ENCODE measurements at regions not wholly inside any gene's neighbourhood (a gene's known extent, or its start where the extent isn't known, plus 50 kb on each side); places are given as distances from the start of the nearest gene placed in this dataset.

GRCh38 chr6:114740547-114740946 lies 397.7 kb upstream of the HS3ST5 start (continued):
- TF ChIP-seq, protein P1, sequence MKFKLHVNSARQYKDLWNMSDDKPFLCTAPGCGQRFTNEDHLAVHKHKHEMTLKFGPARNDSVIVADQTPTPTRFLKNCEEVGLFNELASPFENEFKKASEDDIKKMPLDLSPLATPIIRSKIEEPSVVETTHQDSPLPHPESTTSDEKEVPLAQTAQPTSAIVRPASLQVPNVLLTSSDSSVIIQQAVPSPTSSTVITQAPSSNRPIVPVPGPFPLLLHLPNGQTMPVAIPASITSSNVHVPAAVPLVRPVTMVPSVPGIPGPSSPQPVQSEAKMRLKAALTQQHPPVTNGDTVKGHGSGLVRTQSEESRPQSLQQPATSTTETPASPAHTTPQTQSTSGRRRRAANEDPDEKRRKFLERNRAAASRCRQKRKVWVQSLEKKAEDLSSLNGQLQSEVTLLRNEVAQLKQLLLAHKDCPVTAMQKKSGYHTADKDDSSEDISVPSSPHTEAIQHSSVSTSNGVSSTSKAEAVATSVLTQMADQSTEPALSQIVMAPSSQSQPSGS (IDR thresholded peaks at IDR 0.05; ENCODE audit: low read length) = no peak
- TF ChIP-seq EP300 (IDR thresholded peaks at IDR 0.05; ENCODE audit: borderline replicate concordance in 1 of 2, low read depth in 2 of 2, low read length in 2 of 2) (no peak), TCF12 (IDR thresholded peaks at IDR 0.05; ENCODE audit: low read depth, low read length) (no peak), FOSL1 (IDR thresholded peaks at IDR 0.05; ENCODE audit: insufficient read depth, low read depth, low read length) (no peak)
